Activated naive CD8-positive, alpha-beta T cell treated with anti-CD3 and anti-CD28 coated beads, Interleukin-2, amount 10 ng/mL, durations not matched to agents 7 days and 5 days (primary cell): ENCODE measurements at regions not wholly inside any gene's neighbourhood (a gene's known extent, or its start where the extent isn't known, plus 50 kb on each side); places are given as distances from the start of the nearest gene placed in this dataset.

ENCODE experiments used
- ATAC-seq: fragments of 150-1000 bp; cut with Tn5 transposase; one replicate; pipeline ENCODE4 v1.10.0; 2021; ENCODE audit warnings: low read depth, moderate library complexity
- POLR2A ChIA-PET: fragments of 350-600 bp; sonication (Branson Sonifier 250); formaldehyde crosslinking; loops from one replicate; lab custom pipeline; 2021; ENCODE audit warnings: antibody characterized with exemption; lab: Charles Lee
- DNase-seq: peaks from one replicate; pipeline ENCODE4 v3.0.0; 2021
- H3K27ac Mint-ChIP-seq: one replicate; pipeline ENCODE4 v1.8.0; 2022; ENCODE audit warnings: mild to moderate bottlenecking, mixed read lengths
- H3K27me3 Mint-ChIP-seq: one replicate; pipeline ENCODE4 v1.8.0; 2022; ENCODE audit warnings: mild to moderate bottlenecking, moderate library complexity, mixed read lengths
- H3K36me3 Mint-ChIP-seq: one replicate; pipeline ENCODE4 v1.8.0; 2021; ENCODE audit warnings: mild to moderate bottlenecking, mixed read lengths
- H3K4me1 Mint-ChIP-seq: one replicate; pipeline ENCODE4 v1.8.0; 2021; ENCODE audit warnings: mixed read lengths
- H3K4me3 Mint-ChIP-seq: one replicate; pipeline ENCODE4 v1.8.0; 2022; ENCODE audit warnings: mild to moderate bottlenecking, moderate library complexity, mixed read lengths
- H3K9me3 Mint-ChIP-seq: one replicate; pipeline ENCODE4 v1.8.0; 2021; ENCODE audit warnings: mixed read lengths

- POLR2A ChIA-PET, result no interaction called here
- no peak for ATAC-seq
- Mint-ChIP-seq H3K27ac (no peak overlapping the region), H3K36me3 (no peaks in the 10 kb centered on the region), H3K4me3 (no peak overlapping the region), H3K27me3 (no peaks in the 10 kb centered on the region), H3K4me1 (no peaks in the 10 kb centered on the region), H3K9me3 (no peaks in the 10 kb centered on the region)
- no peak for DNase-seq
These were observed 510.0 kb downstream of the ACTL7B start for GRCh38 chr9:108345826-108346225.

- DNase-seq (no peak), ATAC-seq (no peak)
- no peaks in the 10 kb centered on the region for H3K4me1 Mint-ChIP-seq
- no peaks in the 10 kb centered on the region for H3K27me3 Mint-ChIP-seq
- POLR2A ChIA-PET, result no interaction called here
- no peaks in the 10 kb centered on the region for H3K36me3 Mint-ChIP-seq
- H3K4me3 Mint-ChIP-seq, result no peak overlapping the region
- H3K9me3 Mint-ChIP-seq, result no peaks in the 10 kb centered on the region
- H3K27ac Mint-ChIP-seq, result no peak overlapping the region
These were observed 516.5 kb downstream of the ACTL7B start for GRCh38 chr9:108339251-108339650.

- H3K4me3 Mint-ChIP-seq, result no peak overlapping the region
- ATAC-seq (no peak), DNase-seq (no peak)
- no peak overlapping the region for H3K27ac Mint-ChIP-seq
- no peaks in the 10 kb centered on the region for H3K27me3 Mint-ChIP-seq
- H3K4me1 Mint-ChIP-seq, result no peaks in the 10 kb centered on the region
- POLR2A ChIA-PET, result no interaction called here
- no peaks in the 10 kb centered on the region for H3K9me3 Mint-ChIP-seq
- H3K36me3 Mint-ChIP-seq, result no peaks in the 10 kb centered on the region
These were observed 519.2 kb downstream of the ACTL7B start for GRCh38 chr9:108336575-108336974.

GRCh38 chr9:108333530-108333983 lies 522.2 kb downstream of the ACTL7B start:
- no peaks in the 10 kb centered on the region for H3K36me3 Mint-ChIP-seq
- no peak overlapping the region for H3K27ac Mint-ChIP-seq
- no peaks in the 10 kb centered on the region for H3K27me3 Mint-ChIP-seq
- no peak overlapping the region for H3K4me3 Mint-ChIP-seq
- no peak for ATAC-seq
- no peak for DNase-seq
- H3K4me1 Mint-ChIP-seq, result no peaks in the 10 kb centered on the region
- H3K9me3 Mint-ChIP-seq, result peaks cover 5% of the 10 kb centered on the region
- POLR2A ChIA-PET, result no interaction called here

- Mint-ChIP-seq H3K27me3 (no peaks in the 10 kb centered on the region), H3K27ac (no peak overlapping the region), H3K36me3 (no peaks in the 10 kb centered on the region), H3K9me3 (peaks cover 5% of the 10 kb centered on the region), H3K4me1 (no peaks in the 10 kb centered on the region), H3K4me3 (no peak overlapping the region)
- ATAC-seq, result no peak
- POLR2A ChIA-PET, result no interaction called here
- DNase-seq, result no peak
These were observed 524.2 kb downstream of the ACTL7B start for GRCh38 chr9:108331596-108331995.

- ATAC-seq (no peak), DNase-seq (no peak)
- no peak overlapping the region for H3K27ac Mint-ChIP-seq
- no peak overlapping the region for H3K4me3 Mint-ChIP-seq
- no peaks in the 10 kb centered on the region for H3K36me3 Mint-ChIP-seq
- POLR2A ChIA-PET, result no interaction called here
- no peaks in the 10 kb centered on the region for H3K4me1 Mint-ChIP-seq
- H3K9me3 Mint-ChIP-seq, result peaks cover 6% of the 10 kb centered on the region
- no peaks in the 10 kb centered on the region for H3K27me3 Mint-ChIP-seq
These were observed 530.4 kb downstream of the ACTL7B start for GRCh38 chr9:108325406-108325805.

GRCh38 chr9:108323615-108324014 lies 532.2 kb downstream of the ACTL7B start:
- POLR2A ChIA-PET, result no interaction called here
- DNase-seq (no peak), ATAC-seq (no peak)
- Mint-ChIP-seq H3K27me3 (no peaks in the 10 kb centered on the region), H3K4me1 (no peaks in the 10 kb centered on the region), H3K36me3 (no peaks in the 10 kb centered on the region), H3K9me3 (peaks cover 4% of the 10 kb centered on the region), H3K4me3 (no peak overlapping the region), H3K27ac (no peak overlapping the region)

- DNase-seq (no peak), ATAC-seq (no peak)
- POLR2A ChIA-PET, result no interaction called here
- Mint-ChIP-seq H3K4me1 (no peaks in the 10 kb centered on the region), H3K27me3 (no peaks in the 10 kb centered on the region), H3K9me3 (peaks cover 4% of the 10 kb centered on the region), H3K36me3 (no peaks in the 10 kb centered on the region), H3K4me3 (no peak overlapping the region), H3K27ac (no peak overlapping the region)
These were observed 533.3 kb downstream of the ACTL7B start for GRCh38 chr9:108322326-108323098.

GRCh38 chr9:108316630-108317029 lies 539.2 kb downstream of the ACTL7B start:
- no peaks in the 10 kb centered on the region for H3K36me3 Mint-ChIP-seq
- ATAC-seq (no peak), DNase-seq (no peak)
- H3K4me3 Mint-ChIP-seq, result no peak overlapping the region
- POLR2A ChIA-PET, result no interaction called here
- H3K9me3 Mint-ChIP-seq, result peaks cover 4% of the 10 kb centered on the region
- H3K4me1 Mint-ChIP-seq, result no peaks in the 10 kb centered on the region
- H3K27me3 Mint-ChIP-seq, result no peaks in the 10 kb centered on the region
- no peak overlapping the region for H3K27ac Mint-ChIP-seq

GRCh38 chr9:108316066-108316465 lies 539.7 kb downstream of the ACTL7B start:
- Mint-ChIP-seq H3K27me3 (no peaks in the 10 kb centered on the region), H3K4me3 (no peak overlapping the region), H3K27ac (no peak overlapping the region), H3K9me3 (peaks cover 4% of the 10 kb centered on the region), H3K4me1 (no peaks in the 10 kb centered on the region), H3K36me3 (no peaks in the 10 kb centered on the region)
- DNase-seq (no peak), ATAC-seq (no peak)
- POLR2A ChIA-PET, result no interaction called here

- Mint-ChIP-seq H3K4me3 (no peak overlapping the region), H3K36me3 (no peaks in the 10 kb centered on the region), H3K27ac (no peak overlapping the region), H3K27me3 (no peaks in the 10 kb centered on the region), H3K9me3 (no peaks in the 10 kb centered on the region), H3K4me1 (no peaks in the 10 kb centered on the region)
- ATAC-seq, result no peak
- DNase-seq, result no peak
- POLR2A ChIA-PET, result no interaction called here
These were observed 544.0 kb downstream of the ACTL7B start for GRCh38 chr9:108311745-108312144.

- H3K27ac Mint-ChIP-seq, result no peak overlapping the region
- no peaks in the 10 kb centered on the region for H3K4me1 Mint-ChIP-seq
- no peaks in the 10 kb centered on the region for H3K9me3 Mint-ChIP-seq
- no peaks in the 10 kb centered on the region for H3K36me3 Mint-ChIP-seq
- DNase-seq (no peak), ATAC-seq (no peak)
- no peak overlapping the region for H3K4me3 Mint-ChIP-seq
- POLR2A ChIA-PET, result no interaction called here
- H3K27me3 Mint-ChIP-seq, result no peaks in the 10 kb centered on the region
These were observed 545.6 kb downstream of the ACTL7B start for GRCh38 chr9:108310202-108310601.

GRCh38 chr9:108300306-108301287 lies 555.2 kb downstream of the ACTL7B start:
- no peak overlapping the region for H3K4me3 Mint-ChIP-seq
- peaks cover 4% of the 10 kb centered on the region for H3K9me3 Mint-ChIP-seq
- DNase-seq (no peak), ATAC-seq (no peak)
- H3K27ac Mint-ChIP-seq, result no peak overlapping the region
- no peaks in the 10 kb centered on the region for H3K36me3 Mint-ChIP-seq
- no peaks in the 10 kb centered on the region for H3K4me1 Mint-ChIP-seq
- POLR2A ChIA-PET, result no interaction called here
- no peaks in the 10 kb centered on the region for H3K27me3 Mint-ChIP-seq

- no peak for DNase-seq
- Mint-ChIP-seq H3K27ac (no peak overlapping the region), H3K9me3 (no peaks in the 10 kb centered on the region), H3K27me3 (no peaks in the 10 kb centered on the region), H3K4me3 (no peak overlapping the region), H3K4me1 (no peaks in the 10 kb centered on the region), H3K36me3 (no peaks in the 10 kb centered on the region)
- POLR2A ChIA-PET, result no interaction called here
- ATAC-seq, result no peak
These were observed 558.7 kb downstream of the ACTL7B start for GRCh38 chr9:108297073-108297472.
